Endothelial cell of umbilical vein (primary cell): ENCODE measurements at regions not wholly inside any gene's neighbourhood (a gene's known extent, or its start where the extent isn't known, plus 50 kb on each side); places are given as distances from the start of the nearest gene placed in this dataset.

Experiments used
- BruUV-seq: library from RNA; stranded (reverse); fragments of 400-500 nt; replicated peaks from 2 replicates; lab custom pipeline; 2021; lab: Mats Ljungman, UMichigan
- CTCF ChIA-PET: fragments of 300-600, 350-600 bp; sonication (Branson Sonifier 250); formaldehyde crosslinking; loops from one replicate; lab custom pipeline; 2021; ENCODE audit warnings: antibody characterized with exemption, inconsistent platforms; lab: Charles Lee
- POLR2A ChIA-PET: fragments of 300-600, 350-600 bp; sonication (Branson Sonifier 250); formaldehyde crosslinking; loops from one replicate; lab custom pipeline; 2021; ENCODE audit warnings: antibody characterized with exemption, inconsistent platforms; lab: Charles Lee
- DNase-seq: peaks from one replicate; pipeline ENCODE4 v3.0.0-alpha.2; 2011; ENCODE audit warnings: low read depth, low spot score
- FAIRE-seq: peaks from 2 replicates; lab custom pipeline; 2011; peaks lifted over from hg19 to GRCh38; lab: Jason Lieb, UNC
- H2AFZ ChIP-seq: 2 replicates; pipeline ENCODE4 v1.6.0; 2012; ENCODE audit warnings: low read depth, low read length, control low read depth, inconsistent platforms
- H3K27ac ChIP-seq: 2 replicates; pipeline ENCODE4 v1.5.1; 2011; ENCODE audit warnings: low read depth, mild to moderate bottlenecking, control low read depth, low read length, moderate library complexity; ENCODE audit not compliant: insufficient read depth
- H3K27me3 ChIP-seq, 2 experiments: 2 replicates each; pipeline versions ENCODE4 v1.6.0 to v1.6.1; 2011; ENCODE audit warnings: low read length in 2 of 2, mixed read lengths in 1 of 2; ENCODE audit not compliant: control insufficient read depth in 2 of 2, insufficient read depth in 2 of 2
- H3K36me3 ChIP-seq, 2 experiments: 2 replicates in 1 of 2; 3 replicates in 1 of 2; pipeline ENCODE4 v1.5.1; 2011; ENCODE audit warnings: low read length in 2 of 2, mild to moderate bottlenecking in 1 of 2, moderate library complexity in 1 of 2; ENCODE audit not compliant: control insufficient read depth in 2 of 2, insufficient read depth in 2 of 2; ENCODE audit errors: extremely low read depth in 1 of 2
- H3K4me1 ChIP-seq: 3 replicates; pipeline ENCODE4 v1.5.1; 2011; ENCODE audit warnings: mild to moderate bottlenecking, low read length; ENCODE audit not compliant: control insufficient read depth, insufficient read depth; ENCODE audit errors: extremely low read depth
- H3K4me2 ChIP-seq: 2 replicates; pipeline ENCODE4 v1.6.1; 2011; ENCODE audit warnings: low read length, control low read depth, mixed read lengths; ENCODE audit not compliant: insufficient read depth
- H3K4me3 ChIP-seq, 3 experiments: fragments of 200-600 bp in 1 of 3; sonication (generic), shearing (Covaris generic) in 1 of 3; replicated peaks in 1 of 3; 2 replicates each; pipeline ENCODE4 v1.5.1; 2011 to 2016; ENCODE audit warnings: control low read depth in 3 of 3, low read length in 3 of 3, mild to moderate bottlenecking in 2 of 3, inconsistent platforms in 1 of 3, low read depth in 1 of 3, moderate library complexity in 1 of 3; ENCODE audit not compliant: insufficient read depth in 1 of 3
- H3K79me2 ChIP-seq: 2 replicates; pipeline ENCODE4 v1.6.0; 2012; ENCODE audit warnings: low read length, inconsistent platforms; ENCODE audit not compliant: control insufficient read depth, insufficient read depth
- H3K9ac ChIP-seq: replicated peaks from 2 replicates; pipeline ENCODE3; 2011; ENCODE audit warnings: low read length, control low read depth; ENCODE audit not compliant: insufficient read depth; ENCODE audit errors: extremely low read depth
- H3K9me1 ChIP-seq: replicated peaks from 3 replicates; pipeline ENCODE4 v1.6.0; 2011; ENCODE audit warnings: mild to moderate bottlenecking, low read length; ENCODE audit not compliant: control insufficient read depth, insufficient read depth; ENCODE audit errors: extremely low read depth
- H3K9me3 ChIP-seq: replicated peaks from 2 replicates; pipeline ENCODE4 v1.5.1; 2012; ENCODE audit warnings: low read length, inconsistent platforms; ENCODE audit not compliant: control insufficient read depth, insufficient read depth
- H4K20me1 ChIP-seq: replicated peaks from 2 replicates; pipeline ENCODE3; 2011; ENCODE audit warnings: mild to moderate bottlenecking, low read length; ENCODE audit not compliant: control insufficient read depth, insufficient read depth; ENCODE audit errors: extremely low read depth
- EZH2 ChIP-seq: IDR thresholded peaks from 2 replicates; pipeline ENCODE4 v1.6.1; 2012; ENCODE audit warnings: borderline replicate concordance, low read depth, mild to moderate bottlenecking, moderate library complexity, low read length, inconsistent platforms; ENCODE audit not compliant: severe bottlenecking
- FOS ChIP-seq: IDR thresholded peaks from 2 replicates; pipeline ENCODE4 v1.6.1; 2011; ENCODE audit warnings: mild to moderate bottlenecking, low read length, moderate library complexity, borderline replicate concordance; ENCODE audit not compliant: insufficient read depth
- GATA2 ChIP-seq: IDR thresholded peaks from 2 replicates; pipeline ENCODE4 v1.7.0; 2011; ENCODE audit warnings: low read depth, mild to moderate bottlenecking, moderate library complexity, mixed read lengths, low read length; ENCODE audit not compliant: insufficient read length, insufficient read depth
- JUN ChIP-seq: IDR thresholded peaks from 2 replicates; pipeline ENCODE4 v1.6.1; 2011; ENCODE audit warnings: borderline replicate concordance, low read depth; ENCODE audit not compliant: insufficient read length, insufficient read depth
- MYC ChIP-seq: IDR thresholded peaks from one replicate; pipeline ENCODE4 v1.6.1; 2011; ENCODE audit warnings: mild to moderate bottlenecking, low read depth, low read length
- POLR2A ChIP-seq: IDR thresholded peaks from 2 replicates; pipeline ENCODE4 v1.6.1; 2012; ENCODE audit warnings: low read depth, mild to moderate bottlenecking, control low read depth, low read length
- POLR2AphosphoS5 ChIP-seq: IDR thresholded peaks from 2 replicates; pipeline ENCODE4 v1.6.1; 2012; ENCODE audit warnings: low read depth, mild to moderate bottlenecking, control low read depth, low read length, moderate library complexity; ENCODE audit not compliant: insufficient read depth
- dilution Hi-C: fragments of 300-500 bp; cut with MboI; formaldehyde crosslinking; loops from one replicate; pipeline ENCODE4 v1.15.0; 2019; ENCODE audit warnings: low sequenced_read_pairs; ENCODE audit not compliant: extremely low pct_ligation_motif_present
- intact Hi-C: fragments of 100-400 bp; cut with micrococcal nuclease; formaldehyde crosslinking; loops from one replicate; pipeline ENCODE4 v1.10.0; 2022
- TF ChIP-seq, protein P1 (sequence below): IDR thresholded peaks from 2 replicates; pipeline ENCODE4 v1.6.1; 2011; ENCODE audit not compliant: insufficient read depth, insufficient read length
- TF ChIP-seq, protein P2 (sequence below), 2 donors: IDR thresholded peaks; 1 replicate in 1 of 2; 2 replicates in 1 of 2; pipeline ENCODE4 v1.5.1; 2011; ENCODE audit warnings: low read length in 2 of 2, mild to moderate bottlenecking in 2 of 2, moderate library complexity in 2 of 2, control low read depth in 1 of 2, inconsistent platforms in 1 of 2, low read depth in 1 of 2; ENCODE audit not compliant: insufficient read depth in 1 of 2; ENCODE audit errors: extremely low read depth in 1 of 2

DNA sequence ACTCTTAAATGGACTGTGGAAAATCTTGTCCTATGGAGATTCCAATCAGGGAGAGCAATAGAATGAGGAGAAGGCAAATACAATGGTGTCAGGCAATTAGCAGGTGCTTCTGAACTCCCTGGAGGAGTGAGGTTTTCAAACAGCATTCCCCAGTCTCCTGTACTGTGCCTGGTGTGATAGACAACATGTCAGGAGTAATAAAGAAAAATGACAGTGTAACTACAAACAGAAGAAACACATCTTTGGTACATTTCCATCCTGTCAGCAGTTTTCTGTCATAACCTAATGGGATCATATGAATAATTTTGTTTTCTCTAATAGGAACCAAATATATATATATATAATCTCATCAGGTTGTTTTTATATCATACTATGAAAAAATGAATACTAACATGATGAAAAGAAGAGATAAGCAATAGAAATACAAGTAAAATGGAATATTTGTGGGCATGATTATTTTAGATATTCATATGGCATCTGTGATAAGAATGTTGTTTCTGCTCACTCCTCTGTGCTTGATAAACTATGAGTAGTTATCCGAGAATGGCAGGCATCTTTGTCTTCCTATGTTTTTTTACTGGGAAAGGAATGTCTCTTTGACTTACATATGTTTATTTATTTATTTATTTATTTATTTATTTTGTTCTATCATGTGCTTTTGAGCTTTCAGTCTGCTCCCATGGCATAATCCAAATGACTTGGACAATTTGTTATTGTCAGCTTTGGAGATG is 441.7 kb downstream of the TXNL1 start:
- POLR2A ChIA-PET, result no interaction called here
- no peak overlapping the region for H3K9ac ChIP-seq
- H3K79me2 ChIP-seq, result no peaks in the 10 kb centered on the region
- no peaks in the 10 kb centered on the region for H4K20me1 ChIP-seq
- BruUV-seq, result no TSS peak
- H3K4me1 ChIP-seq, result peaks cover 51% of the 10 kb centered on the region
- H3K36me3 ChIP-seq, result no peaks in the 10 kb centered on the region
- CTCF ChIA-PET, result no interaction called here
- peak overlapping the region; percentile 54 for H3K27ac ChIP-seq
- intact Hi-C loops, result no loop called here
- FAIRE-seq, result no peak
- H2AFZ ChIP-seq, result no peak overlapping the region
- no peaks in the 10 kb centered on the region for H3K9me3 ChIP-seq
- dilution Hi-C loops, result no loop called here
- no peaks in the 10 kb centered on the region for H3K27me3 ChIP-seq
- no peak overlapping the region for H3K4me2 ChIP-seq
- no peaks in the 10 kb centered on the region for H3K9me1 ChIP-seq
- DNase-seq, result peak; percentile 74
- H3K4me3 ChIP-seq, result no peak overlapping the region
- TF ChIP-seq GATA2, result peak; percentile 74
- no peak for TF ChIP-seq FOS
- TF ChIP-seq EZH2, result no peak
- TF ChIP-seq POLR2A, result no peak
- TF ChIP-seq MYC, result no peak
- TF ChIP-seq, protein P1, sequence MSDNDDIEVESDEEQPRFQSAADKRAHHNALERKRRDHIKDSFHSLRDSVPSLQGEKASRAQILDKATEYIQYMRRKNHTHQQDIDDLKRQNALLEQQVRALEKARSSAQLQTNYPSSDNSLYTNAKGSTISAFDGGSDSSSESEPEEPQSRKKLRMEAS, result no peak
- TF ChIP-seq, protein P2, sequence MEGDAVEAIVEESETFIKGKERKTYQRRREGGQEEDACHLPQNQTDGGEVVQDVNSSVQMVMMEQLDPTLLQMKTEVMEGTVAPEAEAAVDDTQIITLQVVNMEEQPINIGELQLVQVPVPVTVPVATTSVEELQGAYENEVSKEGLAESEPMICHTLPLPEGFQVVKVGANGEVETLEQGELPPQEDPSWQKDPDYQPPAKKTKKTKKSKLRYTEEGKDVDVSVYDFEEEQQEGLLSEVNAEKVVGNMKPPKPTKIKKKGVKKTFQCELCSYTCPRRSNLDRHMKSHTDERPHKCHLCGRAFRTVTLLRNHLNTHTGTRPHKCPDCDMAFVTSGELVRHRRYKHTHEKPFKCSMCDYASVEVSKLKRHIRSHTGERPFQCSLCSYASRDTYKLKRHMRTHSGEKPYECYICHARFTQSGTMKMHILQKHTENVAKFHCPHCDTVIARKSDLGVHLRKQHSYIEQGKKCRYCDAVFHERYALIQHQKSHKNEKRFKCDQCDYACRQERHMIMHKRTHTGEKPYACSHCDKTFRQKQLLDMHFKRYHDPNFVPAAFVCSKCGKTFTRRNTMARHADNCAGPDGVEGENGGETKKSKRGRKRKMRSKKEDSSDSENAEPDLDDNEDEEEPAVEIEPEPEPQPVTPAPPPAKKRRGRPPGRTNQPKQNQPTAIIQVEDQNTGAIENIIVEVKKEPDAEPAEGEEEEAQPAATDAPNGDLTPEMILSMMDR (IDR thresholded peaks at IDR 0.05; ENCODE audit: extremely low read depth in 1 of 2, insufficient read depth in 1 of 2, low read depth in 1 of 2, low read length in 2 of 2), result no peak
- peak; percentile 29 for TF ChIP-seq POLR2AphosphoS5
- TF ChIP-seq JUN, result no peak
